ENCODE measurements at regions not wholly inside any gene's neighbourhood (a gene's known extent, or its start where the extent isn't known, plus 50 kb on each side); places are given as distances from the start of the nearest gene placed in this dataset.

- Histone ChIP-seq H3K9ac (ENCODE audit: control insufficient read depth, insufficient read depth, low read length) (no peak overlapping the region), H3K36me3 (ENCODE audit: control insufficient read depth in 2 of 2, insufficient read depth in 2 of 2, low read length in 1 of 2) (no peaks in the 10 kb centered on the region), H2AFZ (ENCODE audit: control insufficient read depth, low read depth, low read length) (no peak overlapping the region), H3K4me3 (no peak overlapping the region), H3K27me3 (replicated peaks in 1 of 2; ENCODE audit: control insufficient read depth in 2 of 2, insufficient read depth in 2 of 2, low read length in 1 of 2) (peaks cover 0 to 2% of the 10 kb centered on the region in 2 experiments; a peak in 2 of 4 replicates), H3K4me1 (ENCODE audit: control insufficient read depth, insufficient read depth, low read length) (no peaks in the 10 kb centered on the region), H4K20me1 (ENCODE audit: control insufficient read depth, insufficient read depth) (no peaks in the 10 kb centered on the region), H3K9me3 (replicated peaks; ENCODE audit: control insufficient read depth, insufficient read depth, low read length) (no peaks in the 10 kb centered on the region), H3K4me2 (ENCODE audit: control insufficient read depth, insufficient read depth) (no peak overlapping the region), H3K79me2 (ENCODE audit: control insufficient read depth, insufficient read depth, low read length) (no peaks in the 10 kb centered on the region), H3K27ac (ENCODE audit: control insufficient read depth, insufficient read depth) (no peak overlapping the region)
- ChIA-PET POLR2A (no interaction called here), SMC1A (ENCODE audit: uncharacterized antibody, unreplicated experiment) (no interaction called here), RAD21 (ENCODE audit: unreplicated experiment) (no interaction called here), CTCF (no interaction called here)
- in situ Hi-C loops (cut with MboI): no loop called here
- intact Hi-C loops (cut with micrococcal nuclease; ENCODE audit: unreplicated experiment): no loop called here
- FAIRE-seq: no peak
- DNase-seq (ENCODE audit: low read depth, low spot score): no peak
- no TSS peak for BruUV-seq (replicated peaks)
- no peak for ATAC-seq
- 28% methylated on average over 4 of the region's 4 CpGs for WGBS (ENCODE audit: insufficient coverage, insufficient replicate concordance, low lambda C conversion rate, missing lambda C conversion rate)
- TF ChIP-seq POLR2AphosphoS2 (IDR thresholded peaks at IDR 0.05; ENCODE audit: low read depth, low read length) (no peak), IKZF1 (conservative IDR thresholded peaks at IDR 0.05) (no peak), RAD51 (IDR thresholded peaks at IDR 0.05) (no peak), SIX5 (IDR thresholded peaks at IDR 0.05; ENCODE audit: low read depth, low read length, severe bottlenecking) (no peak), RB1 (IDR thresholded peaks at IDR 0.05; ENCODE audit: borderline replicate concordance) (no peak), IRF3 (IDR thresholded peaks at IDR 0.05) (no peak), YBX1 (IDR thresholded peaks at IDR 0.05) (no peak), TCF7 (IDR thresholded peaks at IDR 0.05; ENCODE audit: borderline replicate concordance) (no peak), RCOR1 (conservative IDR thresholded peaks at IDR 0.05; ENCODE audit: low read depth, low read length) (no peak), PML (IDR thresholded peaks at IDR 0.05; ENCODE audit: low read length) (no peak), EGR1 (IDR thresholded peaks at IDR 0.05; ENCODE audit: borderline replicate concordance in 1 of 2, low read depth in 2 of 2, low read length in 2 of 2) (no peak), RELB (IDR thresholded peaks at IDR 0.05; ENCODE audit: low read depth) (no peak)
- TF ChIP-seq, protein P1, sequence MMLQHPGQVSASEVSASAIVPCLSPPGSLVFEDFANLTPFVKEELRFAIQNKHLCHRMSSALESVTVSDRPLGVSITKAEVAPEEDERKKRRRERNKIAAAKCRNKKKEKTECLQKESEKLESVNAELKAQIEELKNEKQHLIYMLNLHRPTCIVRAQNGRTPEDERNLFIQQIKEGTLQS (IDR thresholded peaks at IDR 0.05; ENCODE audit: borderline replicate concordance, extremely low read depth, low read depth, low read length): no peak
- TF ChIP-seq, protein P2, sequence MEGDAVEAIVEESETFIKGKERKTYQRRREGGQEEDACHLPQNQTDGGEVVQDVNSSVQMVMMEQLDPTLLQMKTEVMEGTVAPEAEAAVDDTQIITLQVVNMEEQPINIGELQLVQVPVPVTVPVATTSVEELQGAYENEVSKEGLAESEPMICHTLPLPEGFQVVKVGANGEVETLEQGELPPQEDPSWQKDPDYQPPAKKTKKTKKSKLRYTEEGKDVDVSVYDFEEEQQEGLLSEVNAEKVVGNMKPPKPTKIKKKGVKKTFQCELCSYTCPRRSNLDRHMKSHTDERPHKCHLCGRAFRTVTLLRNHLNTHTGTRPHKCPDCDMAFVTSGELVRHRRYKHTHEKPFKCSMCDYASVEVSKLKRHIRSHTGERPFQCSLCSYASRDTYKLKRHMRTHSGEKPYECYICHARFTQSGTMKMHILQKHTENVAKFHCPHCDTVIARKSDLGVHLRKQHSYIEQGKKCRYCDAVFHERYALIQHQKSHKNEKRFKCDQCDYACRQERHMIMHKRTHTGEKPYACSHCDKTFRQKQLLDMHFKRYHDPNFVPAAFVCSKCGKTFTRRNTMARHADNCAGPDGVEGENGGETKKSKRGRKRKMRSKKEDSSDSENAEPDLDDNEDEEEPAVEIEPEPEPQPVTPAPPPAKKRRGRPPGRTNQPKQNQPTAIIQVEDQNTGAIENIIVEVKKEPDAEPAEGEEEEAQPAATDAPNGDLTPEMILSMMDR (IDR thresholded peaks at IDR 0.05 in 2 of 3, conservative IDR thresholded peaks at IDR 0.05 in 1 of 3; ENCODE audit: control insufficient read depth in 2 of 3, extremely low read depth in 1 of 3, insufficient read depth in 1 of 3, low read depth in 3 of 3, low read length in 3 of 3): no peak
Measured at GRCh38 chr1:30525631-30525970, 197.8 kb downstream of the MATN1 start.
